GOT3 (cell line): ENCODE measurements at regions not wholly inside any gene's neighbourhood (a gene's known extent, or its start where the extent isn't known, plus 50 kb on each side); places are given as distances from the start of the nearest gene placed in this dataset.

Experiments
- DNase-seq: peaks from one replicate; lab custom pipeline; 2025; ENCODE audit warnings: mixed read lengths; lab: John Stamatoyannopoulos, UW

- DNase-seq, result no peak
These were observed 115.0 kb upstream of the KIF5B start for GRCh38 chr10:32171204-32171603.

- DNase-seq, result no peak
These were observed 113.3 kb upstream of the KIF5B start for GRCh38 chr10:32169556-32169955.

- DNase-seq, result no peak
These were observed 111.2 kb upstream of the KIF5B start for GRCh38 chr10:32167450-32167849.

GRCh38 chr10:32166365-32166764, 110.1 kb upstream of the KIF5B start:
- no peak for DNase-seq

- no peak for DNase-seq
These were observed 107.5 kb upstream of the KIF5B start for GRCh38 chr10:32163762-32164148.

- no peak for DNase-seq
These were observed 107.0 kb upstream of the KIF5B start for GRCh38 chr10:32163071-32163761.

GRCh38 chr10:32161586-32161985, 105.4 kb upstream of the KIF5B start:
- no peak for DNase-seq

GRCh38 chr10:32160864-32161263, 104.6 kb upstream of the KIF5B start:
- no peak for DNase-seq

- DNase-seq, result no peak
These were observed 103.0 kb upstream of the KIF5B start for GRCh38 chr10:32159264-32159663.

- DNase-seq, result no peak
These were observed 99.8 kb upstream of the KIF5B start for GRCh38 chr10:32156031-32156495.

GRCh38 chr10:32155075-32155516, 98.9 kb upstream of the KIF5B start:
- no peak for DNase-seq

GRCh38 chr10:32153931-32154330, 97.7 kb upstream of the KIF5B start:
- no peak for DNase-seq

- DNase-seq, result no peak
These were observed 97.0 kb upstream of the KIF5B start for GRCh38 chr10:32153252-32153651.

- no peak for DNase-seq
These were observed 95.6 kb upstream of the KIF5B start for GRCh38 chr10:32151871-32152270.

GRCh38 chr10:32150532-32151101, 94.4 kb upstream of the KIF5B start:
- no peak for DNase-seq

GRCh38 chr10:32149252-32149955, 93.2 kb upstream of the KIF5B start:
- DNase-seq, result peak; percentile 34

- DNase-seq, result no peak
These were observed 92.6 kb upstream of the KIF5B start for GRCh38 chr10:32148864-32149251.

GRCh38 chr10:32147730-32148129, 91.5 kb upstream of the KIF5B start:
- no peak for DNase-seq

GRCh38 chr10:32146166-32146565, 89.9 kb upstream of the KIF5B start:
- no peak for DNase-seq

GRCh38 chr10:32144817-32145688, 88.8 kb upstream of the KIF5B start:
- no peak for DNase-seq

- no peak for DNase-seq
These were observed 87.2 kb upstream of the KIF5B start for GRCh38 chr10:32143302-32143847.

- DNase-seq, result no peak
These were observed 86.4 kb upstream of the KIF5B start for GRCh38 chr10:32142646-32143045.
